GM12864 (cell line): ENCODE measurements at regions not wholly inside any gene's neighbourhood (a gene's known extent, or its start where the extent isn't known, plus 50 kb on each side); places are given as distances from the start of the nearest gene placed in this dataset.

Experiments
- DNase-seq: peaks from one replicate; pipeline ENCODE4 v3.0.0-alpha.2; 2011; ENCODE audit warnings: low read depth
- H3K4me3 ChIP-seq: 2 replicates; pipeline ENCODE4 v1.5.1; 2011; ENCODE audit warnings: mild to moderate bottlenecking, low read depth, low read length, control low read depth
- CTCF ChIP-seq: IDR thresholded peaks from 2 replicates; pipeline ENCODE4 v1.5.1; 2011; ENCODE audit warnings: low read depth, mild to moderate bottlenecking, moderate library complexity, low read length, control low read depth, inconsistent platforms; ENCODE audit errors: missing control alignments

- no peak for TF ChIP-seq CTCF
- no peak for DNase-seq
- no peak overlapping the region for H3K4me3 ChIP-seq
Observed at GRCh38 chr7:16241017-16241416, 180.3 kb downstream of the CRPPA start.

GRCh38 chr7:16236381-16236780 is 185.0 kb downstream of the CRPPA start:
- TF ChIP-seq CTCF, result no peak
- DNase-seq, result no peak
- no peak overlapping the region for H3K4me3 ChIP-seq

- no peak overlapping the region for H3K4me3 ChIP-seq
- no peak for DNase-seq
- no peak for TF ChIP-seq CTCF
Observed at GRCh38 chr7:16235147-16236114, 185.9 kb downstream of the CRPPA start.

GRCh38 chr7:16234493-16235146 is 186.7 kb downstream of the CRPPA start:
- no peak for DNase-seq
- TF ChIP-seq CTCF, result no peak

GRCh38 chr7:16233517-16233916 is 187.8 kb downstream of the CRPPA start:
- no peak for TF ChIP-seq CTCF
- no peak for DNase-seq
- no peak overlapping the region for H3K4me3 ChIP-seq

More at GRCh38 chr7:16234493-16235146, 186.7 kb downstream of the CRPPA start:
- no peak overlapping the region for H3K4me3 ChIP-seq

- no peak overlapping the region for H3K4me3 ChIP-seq
- DNase-seq, result no peak
- TF ChIP-seq CTCF, result no peak
Observed at GRCh38 chr7:16232273-16232672, 189.1 kb downstream of the CRPPA start.
